HG02571 (cell line): ENCODE measurements at regions not wholly inside any gene's neighbourhood (a gene's known extent, or its start where the extent isn't known, plus 50 kb on each side); places are given as distances from the start of the nearest gene placed in this dataset.
"Not testable (repeated sequence)": the region's sequence is repeated elsewhere in the genome, so short reads cannot be mapped to it uniquely, and the experiment has no call there.

Source experiments
- ATAC-seq: cut with Tn5 transposase; IDR thresholded peaks from one replicate; pipeline ENCODE4 v1.9.1; 2021; ENCODE audit warnings: mild to moderate bottlenecking, moderate library complexity; ENCODE audit not compliant: unreplicated experiment

- no peak for ATAC-seq
Observed at GRCh38 chr7:55261386-55261770, 103.8 kb upstream of the LANCL2 start.

- ATAC-seq, result not testable (repeated sequence)
Observed at GRCh38 chr7:55265328-55265727, 99.8 kb upstream of the LANCL2 start.

- ATAC-seq, result no peak
Observed at GRCh38 chr7:55265836-55266642, 99.1 kb upstream of the LANCL2 start.

- no peak for ATAC-seq
Observed at GRCh38 chr7:55271069-55271626, 94.0 kb upstream of the LANCL2 start.

GRCh38 chr7:55271661-55272060, 93.5 kb upstream of the LANCL2 start:
- ATAC-seq, result no peak

GRCh38 chr7:55272328-55272727, 92.8 kb upstream of the LANCL2 start:
- no peak for ATAC-seq

- no peak for ATAC-seq
Observed at GRCh38 chr7:55273186-55273980, 91.8 kb upstream of the LANCL2 start.

GRCh38 chr7:55274156-55274555, 91.0 kb upstream of the LANCL2 start:
- no peak for ATAC-seq

GRCh38 chr7:55275291-55276200, 89.6 kb upstream of the LANCL2 start:
- ATAC-seq, result no peak

GRCh38 chr7:55276572-55277295, 88.4 kb upstream of the LANCL2 start:
- no peak for ATAC-seq

GRCh38 chr7:55277916-55278315, 87.2 kb upstream of the LANCL2 start:
- no peak for ATAC-seq

- no peak for ATAC-seq
Observed at GRCh38 chr7:55278321-55278720, 86.8 kb upstream of the LANCL2 start.

GRCh38 chr7:55279080-55279845, 85.9 kb upstream of the LANCL2 start:
- ATAC-seq, result no peak

GRCh38 chr7:55280031-55280454, 85.1 kb upstream of the LANCL2 start:
- ATAC-seq, result peak; percentile 94

- ATAC-seq, result no peak
Observed at GRCh38 chr7:55285665-55286064, 79.5 kb upstream of the LANCL2 start.

- ATAC-seq, result no peak
Observed at GRCh38 chr7:55286666-55287065, 78.5 kb upstream of the LANCL2 start.

GRCh38 chr7:55288070-55288824, 76.9 kb upstream of the LANCL2 start:
- ATAC-seq, result no peak

GRCh38 chr7:55296070-55296469, 69.1 kb upstream of the LANCL2 start:
- ATAC-seq, result no peak
